GM21360 (cell line): ENCODE measurements at regions not wholly inside any gene's neighbourhood (a gene's known extent, or its start where the extent isn't known, plus 50 kb on each side); places are given as distances from the start of the nearest gene placed in this dataset.
"Not testable (repeated sequence)": the region's sequence is repeated elsewhere in the genome, so short reads cannot be mapped to it uniquely, and the experiment has no call there.

Experiments
- ATAC-seq: cut with Tn5 transposase; IDR thresholded peaks from one replicate; pipeline ENCODE4 v1.9.1; 2021; ENCODE audit warnings: mild to moderate bottlenecking, moderate library complexity; ENCODE audit not compliant: unreplicated experiment

DNA sequence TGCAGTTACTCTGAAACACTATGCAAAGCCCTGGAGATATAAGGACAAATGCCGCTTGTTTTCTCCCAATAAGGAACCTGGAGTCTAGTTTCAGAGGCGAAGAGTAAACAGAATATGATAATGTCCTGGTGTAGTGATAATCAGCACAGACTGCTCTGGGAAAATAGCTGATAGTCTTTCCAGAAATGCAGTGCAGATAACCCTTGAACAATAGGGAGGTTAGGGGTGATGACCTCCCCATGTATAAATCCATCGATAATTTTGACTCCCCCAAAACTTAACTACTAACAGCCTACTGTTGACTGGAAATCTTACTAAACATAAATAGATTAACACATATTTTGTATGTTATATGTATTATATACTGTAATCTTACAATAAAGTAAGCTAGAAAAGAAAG is 1280.9 kb upstream of the TENM3 start:
- ATAC-seq, result no peak

DNA sequence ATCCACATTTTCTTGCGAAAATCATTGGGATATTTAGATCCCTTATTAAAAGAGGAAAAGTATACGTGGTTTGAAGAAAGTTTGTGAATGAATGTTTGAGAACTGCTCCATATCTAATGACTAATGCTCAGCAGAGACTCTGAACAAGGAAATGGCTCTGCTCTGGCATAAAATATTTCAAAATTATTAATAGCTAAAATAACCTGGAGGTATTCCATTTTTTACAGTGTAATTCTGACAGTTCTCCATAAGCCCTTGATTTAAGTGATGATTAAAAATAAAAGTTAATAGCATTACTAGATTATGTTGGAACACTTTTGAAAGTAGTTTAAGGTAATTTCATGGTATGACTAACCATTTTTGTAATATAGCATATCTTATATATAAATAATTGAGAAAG is 1276.9 kb upstream of the TENM3 start:
- no peak for ATAC-seq

DNA sequence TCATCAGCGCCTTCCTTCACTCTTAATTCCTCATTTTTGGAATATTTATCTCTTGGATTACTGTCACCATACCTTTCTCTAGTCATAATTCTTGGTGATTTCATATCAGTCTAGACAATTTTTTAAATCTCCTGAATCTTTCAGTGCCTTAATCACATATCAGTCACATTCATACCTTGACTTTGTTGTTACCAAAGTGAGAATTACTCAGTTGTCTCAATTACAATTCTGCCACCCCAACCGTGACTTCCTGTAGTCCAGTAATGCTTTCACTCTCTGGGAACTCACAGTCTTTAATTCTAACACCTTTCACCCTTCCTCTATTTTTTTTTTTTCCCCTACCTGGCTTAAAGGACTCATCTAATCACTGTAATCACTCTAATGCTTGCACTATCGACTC is 1275.3 kb upstream of the TENM3 start:
- no peak for ATAC-seq

DNA sequence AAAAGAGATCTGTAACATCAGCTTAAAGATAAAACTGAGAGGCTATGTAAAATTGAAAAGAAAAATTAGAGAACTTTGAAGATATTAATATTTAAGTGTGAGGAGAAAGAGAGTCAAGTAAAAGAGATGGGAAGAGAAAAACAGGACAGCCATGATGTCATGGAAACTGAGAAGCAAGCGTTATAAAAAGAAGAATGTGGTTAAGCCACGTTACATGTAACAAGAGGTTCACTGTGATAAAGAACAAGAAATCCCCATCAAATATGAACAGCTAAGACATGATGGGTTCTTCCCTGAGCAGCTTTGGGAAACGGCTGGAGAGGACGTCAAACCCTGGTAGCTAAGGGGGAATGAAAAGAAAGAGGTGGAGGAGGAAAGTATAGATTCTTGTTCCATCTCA is 1269.3 kb upstream of the TENM3 start:
- ATAC-seq, result no peak

DNA sequence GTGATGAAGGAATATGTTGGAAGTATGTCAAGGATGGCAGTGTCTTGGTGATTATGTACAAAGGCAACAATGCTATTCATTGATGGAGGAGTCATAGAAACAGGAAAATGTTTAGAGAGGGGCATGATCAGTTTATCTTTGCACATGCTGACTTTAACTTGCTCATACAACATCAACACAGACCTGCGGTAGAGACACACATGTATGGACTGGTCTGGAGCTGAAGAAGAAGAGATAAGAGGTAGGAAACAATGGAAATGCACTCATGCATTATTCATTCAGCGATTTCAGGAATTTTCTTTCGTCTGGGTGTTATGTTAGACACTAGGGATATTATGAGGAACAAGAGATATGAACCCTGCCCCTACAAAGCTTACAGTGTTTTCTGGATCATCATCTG is 1252.3 kb upstream of the TENM3 start:
- no peak for ATAC-seq

DNA sequence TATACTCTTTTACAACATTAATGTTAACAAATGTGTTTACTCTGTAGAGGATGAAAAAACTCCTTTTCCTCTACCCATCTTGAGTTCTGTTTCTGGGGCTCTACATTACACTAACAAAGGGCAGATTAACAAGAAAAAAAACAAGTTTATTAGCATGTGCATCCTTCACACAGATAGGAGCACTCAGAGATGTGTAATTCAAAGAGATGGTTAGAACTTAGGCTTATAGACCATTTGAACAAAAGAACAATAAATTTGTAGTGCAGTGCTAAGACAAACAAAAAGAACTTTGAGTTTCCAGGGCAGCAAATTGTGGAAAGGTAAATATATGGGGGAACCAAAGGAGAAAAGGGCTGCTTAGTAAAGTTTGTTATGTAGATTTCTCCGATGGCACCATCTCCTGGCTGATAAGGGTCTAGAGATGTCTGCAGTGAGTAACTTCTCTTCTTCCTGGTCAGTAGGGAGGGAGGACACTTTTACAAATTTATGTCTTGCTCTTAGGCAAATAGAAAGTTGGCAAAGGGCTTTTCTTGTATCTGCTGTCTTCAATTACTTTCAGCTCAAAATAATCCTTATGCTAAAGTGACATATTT is 1249.9 kb upstream of the TENM3 start:
- no peak for ATAC-seq

GRCh38 chr4:180994722-180995121 is 1248.5 kb upstream of the TENM3 start:
- no peak for ATAC-seq

- ATAC-seq, result no peak
These were observed 1244.0 kb upstream of the TENM3 start for GRCh38 chr4:180999217-180999616.

- ATAC-seq, result no peak
These were observed 1239.1 kb upstream of the TENM3 start for GRCh38 chr4:181004056-181004455.

DNA sequence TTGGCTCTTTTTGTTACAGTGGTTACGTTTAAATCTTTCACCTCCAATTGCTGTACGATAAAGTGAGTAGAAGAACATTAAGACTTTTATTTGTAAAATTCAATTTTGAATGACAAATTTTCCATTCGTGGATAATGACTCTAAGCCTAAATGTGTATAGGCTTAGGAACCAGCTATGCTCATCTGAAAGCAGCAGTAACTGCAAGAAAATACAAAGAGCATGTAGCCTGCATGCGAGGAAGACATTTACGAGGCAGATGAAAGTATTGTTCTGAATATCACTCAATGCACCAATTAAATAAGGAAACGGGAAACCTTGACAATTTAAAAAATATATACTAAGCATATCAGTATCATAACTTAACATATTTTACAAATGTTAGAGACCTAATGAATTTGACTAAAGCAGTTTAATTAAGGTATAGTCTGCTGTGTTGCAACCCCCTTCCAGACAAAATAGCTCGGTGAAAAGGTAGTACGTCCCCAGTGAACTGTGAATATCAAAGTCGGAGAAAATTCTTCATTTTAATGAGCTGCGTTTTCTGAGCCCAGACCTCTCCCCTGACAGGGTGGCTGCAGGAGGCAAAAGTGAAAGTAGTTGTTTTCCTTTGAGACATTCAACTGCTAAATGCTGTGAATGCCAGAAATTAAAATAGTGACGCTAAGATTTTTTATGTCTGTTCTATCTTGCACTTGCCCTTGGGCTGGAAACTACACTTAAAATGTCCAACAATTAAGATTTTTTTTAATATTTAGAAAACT is 1236.5 kb upstream of the TENM3 start:
- ATAC-seq, result no peak

- no peak for ATAC-seq
These were observed 1235.5 kb upstream of the TENM3 start for GRCh38 chr4:181007751-181008150.

DNA sequence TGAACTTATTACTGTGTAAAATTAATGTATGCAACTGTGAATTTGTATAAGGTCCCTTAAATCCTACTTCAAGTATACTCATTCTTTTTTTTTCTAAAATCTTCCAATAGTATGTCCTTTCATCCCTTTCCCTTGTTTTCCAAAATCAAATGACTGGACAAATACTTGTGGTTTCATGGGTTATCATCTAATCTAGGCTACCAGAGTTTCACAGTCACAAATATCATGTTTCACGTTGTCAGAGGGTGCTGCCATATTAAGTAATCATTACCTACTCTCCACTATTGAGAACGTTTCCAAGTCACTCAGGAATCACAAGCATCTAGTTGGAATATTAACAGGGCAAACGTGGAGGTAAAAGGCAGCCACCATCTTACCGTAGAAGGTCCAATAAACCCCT is 1235.0 kb upstream of the TENM3 start:
- ATAC-seq, result no peak

DNA sequence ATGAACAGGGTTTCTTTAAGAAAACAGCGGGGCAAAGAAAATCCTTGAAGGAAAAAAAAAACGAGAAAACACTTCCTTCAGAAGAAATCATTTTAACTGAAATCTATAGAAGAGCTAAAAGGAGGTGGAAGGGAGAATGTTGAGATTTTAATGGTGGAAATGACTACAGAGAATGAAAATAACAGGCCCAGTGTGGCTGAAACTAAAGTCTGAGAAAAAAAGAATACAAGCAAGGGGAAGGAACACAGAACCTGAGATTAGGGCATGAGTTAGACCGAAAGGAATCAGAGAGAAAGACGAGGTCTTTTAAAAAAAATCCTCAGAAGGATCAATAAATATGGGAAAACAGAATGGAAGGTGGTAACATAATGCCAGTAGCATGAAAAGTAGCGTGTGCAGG is 1230.0 kb upstream of the TENM3 start:
- ATAC-seq, result no peak

DNA sequence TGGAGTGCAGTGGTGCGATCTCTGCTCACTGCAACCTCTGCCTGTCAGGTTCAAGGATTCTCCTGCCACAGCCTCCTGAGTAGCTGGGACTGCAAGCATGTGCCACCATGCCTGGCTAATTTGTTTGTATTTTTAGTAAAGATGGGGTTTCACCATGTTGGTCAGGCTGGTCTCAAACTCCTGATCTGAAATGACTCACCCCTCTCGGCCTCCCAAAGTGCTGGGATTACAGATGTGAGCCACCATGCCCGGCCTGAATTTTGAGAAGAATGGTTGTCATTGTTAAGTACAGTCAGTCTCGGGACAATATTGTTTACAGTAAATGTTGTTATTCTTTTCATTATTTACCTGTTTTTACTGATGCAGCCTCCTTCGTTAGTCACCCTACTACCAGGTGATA is 1226.2 kb upstream of the TENM3 start:
- ATAC-seq, result no peak

DNA sequence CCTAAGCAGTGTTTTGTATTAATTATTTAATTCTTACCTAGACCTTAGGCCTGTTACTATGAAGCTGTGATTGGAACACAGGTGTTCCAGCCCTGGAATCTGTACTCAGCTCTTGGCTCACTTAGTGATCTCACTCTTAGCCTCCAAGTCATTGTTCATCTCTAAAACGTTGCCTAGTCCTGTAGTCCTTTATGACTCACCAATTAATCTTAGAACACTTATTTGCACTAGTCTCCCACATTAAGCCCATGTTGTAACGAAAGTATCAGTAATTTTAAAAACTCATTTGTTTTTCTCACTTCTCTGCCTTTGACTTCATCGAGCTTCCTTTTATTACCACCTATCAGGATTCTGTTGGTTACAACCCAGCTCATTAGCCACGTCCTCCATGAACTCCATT is 1224.7 kb upstream of the TENM3 start:
- no peak for ATAC-seq

DNA sequence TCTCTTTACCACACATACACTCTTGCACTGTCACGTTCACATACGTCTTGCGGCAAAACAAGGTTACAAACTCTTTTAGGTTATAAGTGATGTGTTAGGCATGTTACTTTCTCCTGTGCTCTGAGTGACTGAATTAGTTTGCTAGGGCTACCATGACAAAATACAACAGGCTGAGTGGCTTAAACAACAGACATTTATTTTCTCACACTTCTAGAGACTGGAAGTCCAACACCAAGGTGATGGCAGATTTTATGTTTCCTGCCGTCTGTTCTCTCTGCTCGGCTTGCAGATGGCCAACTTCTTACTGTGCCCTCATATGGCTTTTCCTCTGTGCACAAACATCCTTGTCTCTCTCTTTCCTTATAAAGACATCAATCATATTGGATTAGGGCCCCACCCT is 1224.3 kb upstream of the TENM3 start:
- ATAC-seq, result no peak

GRCh38 chr4:181020456-181020855 is 1222.7 kb upstream of the TENM3 start:
- no peak for ATAC-seq

DNA sequence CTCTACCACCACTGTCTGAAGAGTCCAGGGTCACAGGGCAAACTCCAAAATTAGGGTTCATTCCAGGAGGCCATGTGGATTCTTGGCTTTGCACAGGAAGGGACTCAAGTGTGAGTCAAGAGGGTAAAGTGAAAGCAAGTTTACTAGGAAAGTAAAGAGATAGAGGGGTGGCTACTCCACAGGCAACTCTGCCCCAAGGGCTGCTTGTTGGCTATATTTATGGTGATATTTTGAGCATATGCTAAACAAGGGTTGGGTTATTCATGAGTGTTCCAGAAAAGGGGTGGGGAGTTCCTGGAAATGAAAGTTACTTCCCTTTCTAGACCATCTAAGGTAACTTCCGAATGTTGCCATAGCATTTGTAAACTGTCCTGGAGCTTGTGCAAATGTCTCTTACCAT is 1222.0 kb upstream of the TENM3 start:
- no peak for ATAC-seq

DNA sequence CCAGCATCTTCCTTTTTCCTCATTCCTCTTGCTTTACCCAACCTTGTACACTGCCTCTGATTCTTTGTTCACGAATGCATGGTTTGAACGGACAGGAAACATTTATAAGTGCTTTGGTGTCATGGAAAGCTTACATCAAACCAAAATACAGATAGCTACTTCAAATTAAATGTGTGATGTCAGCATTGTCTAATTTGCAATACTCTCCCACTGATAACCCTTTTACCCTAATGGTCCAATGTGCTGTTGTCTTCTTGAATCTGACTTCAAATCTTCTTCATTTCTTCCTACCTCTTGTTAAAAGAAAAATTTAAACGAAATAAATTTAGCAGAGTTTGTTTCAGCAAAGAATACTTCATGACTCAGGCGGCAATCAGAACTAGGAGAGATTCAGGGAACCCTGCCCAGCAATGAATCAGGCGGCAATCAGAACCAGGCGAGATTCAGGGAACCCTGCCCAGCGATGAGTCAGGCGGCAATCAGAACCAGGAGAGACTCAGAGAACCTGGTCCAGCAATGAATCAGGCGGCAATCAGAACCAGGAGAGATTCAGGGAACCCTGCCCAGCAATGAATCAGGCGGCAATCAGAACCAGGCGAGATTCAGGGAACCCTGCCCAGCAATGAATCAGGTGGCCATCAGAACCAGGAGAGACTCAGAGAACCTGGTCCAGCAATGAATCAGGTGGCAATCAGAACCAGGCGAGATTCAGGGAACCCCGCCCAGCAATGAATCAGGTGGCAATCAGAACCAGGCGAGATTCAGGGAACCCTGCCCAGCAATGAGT is 1212.9 kb upstream of the TENM3 start:
- ATAC-seq, result not testable (repeated sequence)

DNA sequence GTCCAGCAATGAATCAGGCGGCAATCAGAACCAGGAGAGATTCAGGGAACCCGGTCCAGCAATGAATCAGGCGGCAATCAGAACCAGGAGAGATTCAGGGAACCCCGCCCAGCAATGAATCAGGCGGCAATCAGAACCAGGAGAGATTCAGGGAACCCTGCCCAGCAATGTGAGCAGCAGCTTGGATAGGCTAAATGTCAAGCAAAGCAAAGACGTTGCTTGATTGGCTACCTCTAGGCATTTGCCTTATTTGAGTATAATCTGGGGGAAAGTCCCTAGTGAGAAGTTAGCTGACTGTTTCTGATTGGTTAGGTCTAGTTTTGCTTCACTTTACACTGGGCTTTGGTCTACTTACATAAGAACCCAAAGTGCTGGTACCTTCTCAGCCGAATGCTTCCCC is 1212.2 kb upstream of the TENM3 start:
- ATAC-seq, result no peak

DNA sequence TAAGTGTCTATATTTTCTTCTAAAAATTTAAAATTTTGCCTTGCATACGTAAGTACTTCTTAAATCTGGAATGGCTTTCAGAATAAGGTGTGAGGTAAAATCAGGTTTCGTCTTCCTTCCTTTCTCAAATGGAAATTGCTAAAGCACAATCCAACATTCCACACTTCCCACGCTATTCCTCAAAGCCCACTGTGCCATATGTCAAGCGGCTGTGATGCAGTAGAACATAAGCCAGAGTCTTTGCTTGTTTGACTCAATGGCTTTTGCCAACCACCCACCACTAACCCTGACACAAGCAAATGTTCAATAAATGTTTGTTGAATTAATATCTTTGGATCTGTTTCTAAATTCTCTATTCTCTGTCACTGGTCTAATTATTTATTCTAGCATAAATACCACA is 1199.7 kb upstream of the TENM3 start:
- ATAC-seq, result no peak

- no peak for ATAC-seq
These were observed 1196.4 kb upstream of the TENM3 start for GRCh38 chr4:181046809-181047208.
